Gastroesophageal sphincter (tissue), 3 donors: ENCODE measurements at regions not wholly inside any gene's neighbourhood (a gene's known extent, or its start where the extent isn't known, plus 50 kb on each side); places are given as distances from the start of the nearest gene placed in this dataset.

Source experiments
- POLR2A ChIP-seq, 2 donors: fragments of 450-650 bp; IDR thresholded peaks; one replicate each; pipeline ENCODE4 v1.6.1; 2017; ENCODE audit warnings: antibody characterized with exemption in 2 of 2, mild to moderate bottlenecking in 2 of 2, moderate library complexity in 1 of 2
- POLR2AphosphoS5 ChIP-seq: sonication (generic); formaldehyde crosslinking; IDR thresholded peaks from one replicate; pipeline ENCODE4 v1.6.1; 2017; ENCODE audit warnings: antibody characterized with exemption
- TF ChIP-seq, protein P1 (sequence below), 4 experiments: fragments of 200-600 bp in 2 of 4; fragments of 450-650 bp in 2 of 4; sonication (generic) in 1 of 4; IDR thresholded peaks; one replicate each; pipeline ENCODE4 v1.5.1; 2017 to 2019; ENCODE audit warnings: antibody characterized with exemption in 4 of 4, mild to moderate bottlenecking in 2 of 4, moderate library complexity in 2 of 4

DNA sequence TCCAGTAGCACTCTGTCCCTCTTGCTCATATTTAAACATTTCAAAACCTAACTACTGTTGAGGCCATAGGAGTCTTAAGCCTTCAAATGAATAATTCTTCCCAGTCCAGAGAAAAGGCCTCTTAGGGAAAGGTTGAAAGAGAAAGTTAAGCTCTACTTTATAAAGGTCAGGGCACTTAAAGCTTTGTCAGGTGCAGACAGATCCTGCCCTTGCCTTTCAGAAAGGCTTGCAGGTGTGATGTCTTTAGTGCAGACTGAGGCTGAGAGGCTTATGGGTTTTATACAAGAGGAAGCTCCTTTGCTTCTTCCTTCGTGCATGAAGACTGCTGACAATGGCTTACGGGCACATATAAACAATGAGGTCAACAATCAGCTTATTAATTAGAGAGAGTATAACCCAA is 105.0 kb upstream of the LINC00305 start:
- TF ChIP-seq, protein P1, sequence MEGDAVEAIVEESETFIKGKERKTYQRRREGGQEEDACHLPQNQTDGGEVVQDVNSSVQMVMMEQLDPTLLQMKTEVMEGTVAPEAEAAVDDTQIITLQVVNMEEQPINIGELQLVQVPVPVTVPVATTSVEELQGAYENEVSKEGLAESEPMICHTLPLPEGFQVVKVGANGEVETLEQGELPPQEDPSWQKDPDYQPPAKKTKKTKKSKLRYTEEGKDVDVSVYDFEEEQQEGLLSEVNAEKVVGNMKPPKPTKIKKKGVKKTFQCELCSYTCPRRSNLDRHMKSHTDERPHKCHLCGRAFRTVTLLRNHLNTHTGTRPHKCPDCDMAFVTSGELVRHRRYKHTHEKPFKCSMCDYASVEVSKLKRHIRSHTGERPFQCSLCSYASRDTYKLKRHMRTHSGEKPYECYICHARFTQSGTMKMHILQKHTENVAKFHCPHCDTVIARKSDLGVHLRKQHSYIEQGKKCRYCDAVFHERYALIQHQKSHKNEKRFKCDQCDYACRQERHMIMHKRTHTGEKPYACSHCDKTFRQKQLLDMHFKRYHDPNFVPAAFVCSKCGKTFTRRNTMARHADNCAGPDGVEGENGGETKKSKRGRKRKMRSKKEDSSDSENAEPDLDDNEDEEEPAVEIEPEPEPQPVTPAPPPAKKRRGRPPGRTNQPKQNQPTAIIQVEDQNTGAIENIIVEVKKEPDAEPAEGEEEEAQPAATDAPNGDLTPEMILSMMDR (IDR thresholded peaks at IDR 0.05), result no peak
- TF ChIP-seq POLR2A (IDR thresholded peaks at IDR 0.05), result no peak
- no peak for TF ChIP-seq POLR2AphosphoS5
